ENCODE measurements at regions not wholly inside any gene's neighbourhood (a gene's known extent, or its start where the extent isn't known, plus 50 kb on each side); places are given as distances from the start of the nearest gene placed in this dataset.

DNA sequence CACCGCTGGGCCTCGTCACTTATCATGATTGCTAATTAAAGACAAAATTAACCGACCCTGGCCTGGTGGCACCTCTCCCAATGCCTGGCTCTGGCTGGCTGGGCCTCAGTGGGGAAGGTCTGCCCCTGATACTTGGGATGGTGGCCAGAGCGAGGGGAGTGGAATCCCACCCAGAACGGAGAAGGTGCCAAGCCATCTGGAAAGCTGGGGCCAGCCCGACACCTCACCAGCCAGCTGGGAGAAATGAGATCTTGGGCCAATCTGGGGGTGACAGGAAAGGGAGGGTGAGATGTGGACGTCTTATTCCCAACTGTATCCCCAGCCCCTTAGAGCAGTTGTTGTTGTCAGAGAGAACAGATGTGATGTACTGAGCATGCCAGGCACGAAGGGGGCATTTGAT, 215.0 kb upstream of the PWP1 start:
- TF ChIP-seq, protein P1, sequence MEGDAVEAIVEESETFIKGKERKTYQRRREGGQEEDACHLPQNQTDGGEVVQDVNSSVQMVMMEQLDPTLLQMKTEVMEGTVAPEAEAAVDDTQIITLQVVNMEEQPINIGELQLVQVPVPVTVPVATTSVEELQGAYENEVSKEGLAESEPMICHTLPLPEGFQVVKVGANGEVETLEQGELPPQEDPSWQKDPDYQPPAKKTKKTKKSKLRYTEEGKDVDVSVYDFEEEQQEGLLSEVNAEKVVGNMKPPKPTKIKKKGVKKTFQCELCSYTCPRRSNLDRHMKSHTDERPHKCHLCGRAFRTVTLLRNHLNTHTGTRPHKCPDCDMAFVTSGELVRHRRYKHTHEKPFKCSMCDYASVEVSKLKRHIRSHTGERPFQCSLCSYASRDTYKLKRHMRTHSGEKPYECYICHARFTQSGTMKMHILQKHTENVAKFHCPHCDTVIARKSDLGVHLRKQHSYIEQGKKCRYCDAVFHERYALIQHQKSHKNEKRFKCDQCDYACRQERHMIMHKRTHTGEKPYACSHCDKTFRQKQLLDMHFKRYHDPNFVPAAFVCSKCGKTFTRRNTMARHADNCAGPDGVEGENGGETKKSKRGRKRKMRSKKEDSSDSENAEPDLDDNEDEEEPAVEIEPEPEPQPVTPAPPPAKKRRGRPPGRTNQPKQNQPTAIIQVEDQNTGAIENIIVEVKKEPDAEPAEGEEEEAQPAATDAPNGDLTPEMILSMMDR (IDR thresholded peaks at IDR 0.05) = no peak
- no peak for TF ChIP-seq POLR2A (IDR thresholded peaks at IDR 0.05)
